ENCODE measurements at regions not wholly inside any gene's neighbourhood (a gene's known extent, or its start where the extent isn't known, plus 50 kb on each side); places are given as distances from the start of the nearest gene placed in this dataset.

GRCh38 chr14:85463512-85463911 lies 66.4 kb upstream of the FLRT2 start:
- no peak for TF ChIP-seq AFF4 (CRISPR knock-in tag; IDR thresholded peaks at IDR 0.05; ENCODE audit: borderline replicate concordance)
- TF ChIP-seq FOXK1 (CRISPR knock-in tag; IDR thresholded peaks at IDR 0.05): no peak
- TF ChIP-seq CTCF (IDR thresholded peaks at IDR 0.05): no peak
- TF ChIP-seq TP53 (CRISPR knock-in tag; IDR thresholded peaks at IDR 0.05): no peak
- TF ChIP-seq SMAD4 (CRISPR knock-in tag; IDR thresholded peaks at IDR 0.05): no peak
- TF ChIP-seq FOXP1 (CRISPR knock-in tag; IDR thresholded peaks at IDR 0.05; ENCODE audit: borderline replicate concordance): no peak
- TF ChIP-seq, protein P1, sequence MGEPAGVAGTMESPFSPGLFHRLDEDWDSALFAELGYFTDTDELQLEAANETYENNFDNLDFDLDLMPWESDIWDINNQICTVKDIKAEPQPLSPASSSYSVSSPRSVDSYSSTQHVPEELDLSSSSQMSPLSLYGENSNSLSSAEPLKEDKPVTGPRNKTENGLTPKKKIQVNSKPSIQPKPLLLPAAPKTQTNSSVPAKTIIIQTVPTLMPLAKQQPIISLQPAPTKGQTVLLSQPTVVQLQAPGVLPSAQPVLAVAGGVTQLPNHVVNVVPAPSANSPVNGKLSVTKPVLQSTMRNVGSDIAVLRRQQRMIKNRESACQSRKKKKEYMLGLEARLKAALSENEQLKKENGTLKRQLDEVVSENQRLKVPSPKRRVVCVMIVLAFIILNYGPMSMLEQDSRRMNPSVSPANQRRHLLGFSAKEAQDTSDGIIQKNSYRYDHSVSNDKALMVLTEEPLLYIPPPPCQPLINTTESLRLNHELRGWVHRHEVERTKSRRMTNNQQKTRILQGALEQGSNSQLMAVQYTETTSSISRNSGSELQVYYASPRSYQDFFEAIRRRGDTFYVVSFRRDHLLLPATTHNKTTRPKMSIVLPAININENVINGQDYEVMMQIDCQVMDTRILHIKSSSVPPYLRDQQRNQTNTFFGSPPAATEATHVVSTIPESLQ (CRISPR knock-in tag; IDR thresholded peaks at IDR 0.05): no peak

All from WTC11 (cell line).